OCI-LY7 (cell line): ENCODE measurements at regions not wholly inside any gene's neighbourhood (a gene's known extent, or its start where the extent isn't known, plus 50 kb on each side); places are given as distances from the start of the nearest gene placed in this dataset.
A peak's percentile ranks its signal among the peaks of the same experiment; 100 is the strongest.

Experiments
- BruUV-seq: library from RNA; stranded (reverse); fragments of 400-500 nt; replicated peaks from 2 replicates; lab custom pipeline; 2021; lab: Mats Ljungman, UMichigan
- CTCF ChIA-PET: fragments of 300-600 bp; sonication (Branson Sonifier 250); formaldehyde crosslinking; loops from one replicate; lab custom pipeline; 2022; ENCODE audit warnings: antibody characterized with exemption; ENCODE audit not compliant: unreplicated experiment; lab: Charles Lee
- POLR2A ChIA-PET: fragments of 300-600 bp; sonication (Branson Sonifier 250); formaldehyde crosslinking; loops from one replicate; lab custom pipeline; 2022; ENCODE audit warnings: antibody characterized with exemption; lab: Charles Lee
- DNase-seq: peaks from one replicate; pipeline ENCODE4 v3.0.0-alpha.2; 2015; ENCODE audit warnings: low spot score
- H2AFZ ChIP-seq: fragments of 200-600 bp; sonication (generic), shearing (Covaris generic); 2 replicates; pipeline ENCODE4 v1.6.1; 2014; ENCODE audit warnings: mild to moderate bottlenecking, antibody characterized with exemption, low read length, moderate library complexity
- H3K27ac ChIP-seq: fragments of 200-600 bp; sonication (generic); 2 replicates; pipeline ENCODE4 v1.5.1; 2014; ENCODE audit warnings: mixed run types, low read depth, mild to moderate bottlenecking, moderate library complexity, low read length, inconsistent platforms; ENCODE audit not compliant: poor library complexity, severe bottlenecking
- H3K36me3 ChIP-seq: fragments of 200-600 bp; sonication (generic); 2 replicates; pipeline ENCODE4 v1.6.1; 2014; ENCODE audit warnings: mild to moderate bottlenecking, antibody characterized with exemption, low read length, moderate library complexity, mixed read lengths; ENCODE audit not compliant: insufficient read depth
- H3K4me1 ChIP-seq: fragments of 200-600 bp; sonication (generic); 2 replicates; pipeline ENCODE4 v1.5.1; 2014; ENCODE audit warnings: mild to moderate bottlenecking, low read length; ENCODE audit not compliant: insufficient read depth, poor library complexity, severe bottlenecking
- H3K4me2 ChIP-seq: fragments of 200-600 bp; sonication (generic); 2 replicates; pipeline ENCODE4 v1.6.1; 2014; ENCODE audit warnings: mild to moderate bottlenecking, low read length
- H3K4me3 ChIP-seq: fragments of 200-600 bp; sonication (generic); 2 replicates; pipeline ENCODE4 v1.5.1; 2014; ENCODE audit warnings: mild to moderate bottlenecking, low read depth, low read length; ENCODE audit not compliant: poor library complexity, severe bottlenecking
- H3K79me2 ChIP-seq: fragments of 200-600 bp; sonication (generic); 2 replicates; pipeline ENCODE4 v1.6.1; 2016; ENCODE audit warnings: low read depth, mild to moderate bottlenecking, low read length, moderate library complexity, mixed read lengths; ENCODE audit not compliant: insufficient read depth
- H3K9me2 ChIP-seq: fragments of 200-600 bp; sonication (generic); 2 replicates; pipeline ENCODE4 v1.6.1; 2016; ENCODE audit warnings: mild to moderate bottlenecking, low read length, mixed read lengths; ENCODE audit not compliant: insufficient read depth
- H3K9me3 ChIP-seq: fragments of 200-600 bp; sonication (generic); 2 replicates; pipeline ENCODE4 v1.6.1; 2014; ENCODE audit warnings: mild to moderate bottlenecking, mixed run types, low read length, mixed read lengths
- H4K20me1 ChIP-seq: fragments of 200-600 bp; sonication (generic); 2 replicates; pipeline ENCODE4 v1.6.1; 2014; ENCODE audit warnings: mild to moderate bottlenecking, antibody characterized with exemption, low read length, moderate library complexity, mixed read lengths; ENCODE audit not compliant: insufficient read depth
- CTCF ChIP-seq: fragments of 200-600 bp; sonication (generic); conservative IDR thresholded peaks from 2 replicates; pipeline ENCODE4 v1.5.1; 2014; ENCODE audit warnings: mild to moderate bottlenecking, antibody characterized with exemption, low read length, moderate library complexity, mixed read lengths
- EZH2phosphoT487 ChIP-seq: fragments of 200-600 bp; sonication (generic); IDR thresholded peaks from 2 replicates; pipeline ENCODE4 v1.6.1; 2018; ENCODE audit warnings: low read depth, borderline replicate concordance, mild to moderate bottlenecking, mixed run types, antibody characterized with exemption, low read length, moderate library complexity, mixed read lengths
- intact Hi-C: fragments of 100-400 bp; cut with micrococcal nuclease; formaldehyde crosslinking; loops from one replicate; pipeline ENCODE4 v1.10.0; 2022; ENCODE audit not compliant: unreplicated experiment

- no peak for TF ChIP-seq CTCF
- no peak overlapping the region for H2AFZ ChIP-seq
- no peak overlapping the region for H3K4me2 ChIP-seq
- H3K4me3 ChIP-seq: no peak overlapping the region
- H3K79me2 ChIP-seq: no peaks in the 10 kb centered on the region
- ChIA-PET POLR2A (no interaction called here), CTCF (no interaction called here)
- no TSS peak for BruUV-seq
- no peaks in the 10 kb centered on the region for H3K9me2 ChIP-seq
- H3K27ac ChIP-seq: no peak overlapping the region
- H3K4me1 ChIP-seq: no peaks in the 10 kb centered on the region
- no peaks in the 10 kb centered on the region for H4K20me1 ChIP-seq
- no peaks in the 10 kb centered on the region for H3K36me3 ChIP-seq
- intact Hi-C loops: loop anchor here (2.0 to 10.0 kb wide), 2 partner anchors 249 to 671 kb away; no protein-coding TSS in a partner anchor
- no peak for DNase-seq
- H3K9me3 ChIP-seq: no peaks in the 10 kb centered on the region
Observed at GRCh38 chr2:14905571-14905970, 273.1 kb downstream of the LRATD1 start.

GRCh38 chr2:14907014-14907612 lies 274.6 kb downstream of the LRATD1 start:
- Histone ChIP-seq H3K9me3 (no peaks in the 10 kb centered on the region), H3K4me1 (no peaks in the 10 kb centered on the region), H3K79me2 (no peaks in the 10 kb centered on the region), H3K4me3 (no peak overlapping the region), H3K27ac (no peak overlapping the region), H3K9me2 (no peaks in the 10 kb centered on the region), H3K36me3 (no peaks in the 10 kb centered on the region), H4K20me1 (no peaks in the 10 kb centered on the region), H2AFZ (no peak overlapping the region), H3K4me2 (no peak overlapping the region)
- POLR2A ChIA-PET: interaction anchor here (0.6 kb wide), 1 partner anchor 43 kb away, joined by 3 read pairs; no protein-coding TSS in a partner anchor
- CTCF ChIA-PET: no interaction called here
- no TSS peak for BruUV-seq
- intact Hi-C loops: loop anchor here (1.0 to 10.0 kb wide), 2 partner anchors 28 to 248 kb away; no protein-coding TSS in a partner anchor
- DNase-seq: peak; percentile 5
- no peak for TF ChIP-seq EZH2phosphoT487
- peak; percentile 59 for TF ChIP-seq CTCF

- TF ChIP-seq EZH2phosphoT487: no peak
- TF ChIP-seq CTCF: no peak
- CTCF ChIA-PET: no interaction called here
- no peaks in the 10 kb centered on the region for H3K9me2 ChIP-seq
- intact Hi-C loops: loop anchor here (10.0 kb wide), 1 partner anchor 245 kb away; no protein-coding TSS in a partner anchor
- H3K36me3 ChIP-seq: no peaks in the 10 kb centered on the region
- no peaks in the 10 kb centered on the region for H3K79me2 ChIP-seq
- H3K27ac ChIP-seq: no peak overlapping the region
- POLR2A ChIA-PET: interaction anchor here (0.9 kb wide), 1 partner anchor 29 kb away, joined by 5 read pairs; no protein-coding TSS in a partner anchor
- H4K20me1 ChIP-seq: no peaks in the 10 kb centered on the region
- no peaks in the 10 kb centered on the region for H3K4me1 ChIP-seq
- no peak overlapping the region for H2AFZ ChIP-seq
- H3K4me2 ChIP-seq: no peak overlapping the region
- no peak overlapping the region for H3K4me3 ChIP-seq
- no TSS peak for BruUV-seq
- DNase-seq: no peak
- no peaks in the 10 kb centered on the region for H3K9me3 ChIP-seq
Observed at GRCh38 chr2:14909795-14910194, 277.3 kb downstream of the LRATD1 start.
